ENCODE measurements at regions not wholly inside any gene's neighbourhood (a gene's known extent, or its start where the extent isn't known, plus 50 kb on each side); places are given as distances from the start of the nearest gene placed in this dataset.

GRCh38 chr4:147325571-147325981 lies 155.3 kb upstream of the EDNRA start:
- Histone ChIP-seq H3K9me3 (no peaks in the 10 kb centered on the region), H3K27me3 (no peaks in the 10 kb centered on the region), H3K27ac (peak overlapping the region in 3 of 10 donors; percentile 11 to 65 (median 55)), H3K36me3 (no peaks in the 10 kb centered on the region), H3K4me3 (no peak overlapping the region), H3K4me1 (peaks cover 0 to 28% (median 15%) of the 10 kb centered on the region in 9 donors)
- intact Hi-C loops (cut with DNase I), result loop anchor here in 2 of 10 donors (5.0 to 10.0 kb wide), 3 partner anchors 151 to 163 kb away; partner anchors contain the start of gene EDNRA (in 1 of the 2)
- no peak for TF ChIP-seq CTCF (IDR thresholded peaks at IDR 0.05)
- 76 to 81% methylated on average over 3 of the region's 3 CpGs for WGBS, 2 donors
- DNase-seq, result no peak
- ATAC-seq, result no peak

GRCh38 chr4:147326591-147326990 lies 154.3 kb upstream of the EDNRA start:
- no peaks in the 10 kb centered on the region for H3K9me3 ChIP-seq
- no peak overlapping the region for H3K4me3 ChIP-seq
- intact Hi-C loops (cut with DNase I), result loop anchor here in 2 of 10 donors (5.0 to 10.0 kb wide), 3 partner anchors 152 to 164 kb away; partner anchors contain the start of gene EDNRA (in 1 of the 2)
- no peaks in the 10 kb centered on the region for H3K27me3 ChIP-seq
- ATAC-seq (peak in 6 of 8 donors; percentile 39 to 82 (median 58)), DNase-seq (no peak)
- no peaks in the 10 kb centered on the region for H3K36me3 ChIP-seq
- no peak for TF ChIP-seq CTCF (IDR thresholded peaks at IDR 0.05)
- H3K4me1 ChIP-seq, result peaks cover 0 to 28% (median 15%) of the 10 kb centered on the region in 9 donors
- H3K27ac ChIP-seq, result peak overlapping the region in 6 of 10 donors; percentile 24 to 65 (median 55)

- H3K27ac ChIP-seq, result peak overlapping the region in 7 of 10 donors; percentile 9 to 65 (median 55)
- ATAC-seq, result peak; percentile 75 to 93 (median 86)
These were observed 153.6 kb upstream of the EDNRA start for GRCh38 chr4:147327322-147327721.

GRCh38 chr4:147328189-147328588 lies 152.7 kb upstream of the EDNRA start:
- Histone ChIP-seq H3K4me1 (peaks cover 0 to 28% (median 15%) of the 10 kb centered on the region in 9 donors), H3K27me3 (no peaks in the 10 kb centered on the region), H3K4me3 (no peak overlapping the region), H3K36me3 (no peaks in the 10 kb centered on the region), H3K27ac (peak overlapping the region in 6 of 10 donors; percentile 7 to 65 (median 55)), H3K9me3 (no peaks in the 10 kb centered on the region)
- ATAC-seq (no peak), DNase-seq (no peak)
- WGBS, 2 donors, result 83 to 92% methylated on average over 2 of the region's 2 CpGs
- no peak for TF ChIP-seq CTCF (IDR thresholded peaks at IDR 0.05)
- intact Hi-C loops (cut with DNase I), result loop anchor here in 2 of 10 donors (5.0 to 10.0 kb wide), 3 partner anchors 153 to 166 kb away; partner anchors contain the start of gene EDNRA (in 1 of the 2)

More at GRCh38 chr4:147327322-147327721, 153.6 kb upstream of the EDNRA start:
- no peaks in the 10 kb centered on the region for H3K9me3 ChIP-seq
- intact Hi-C loops (cut with DNase I), result loop anchor here in 2 of 10 donors (5.0 to 10.0 kb wide), 3 partner anchors 153 to 165 kb away; partner anchors contain the start of gene EDNRA (in 1 of the 2)
- H3K4me3 ChIP-seq, result no peak overlapping the region
- no peaks in the 10 kb centered on the region for H3K36me3 ChIP-seq
- no peaks in the 10 kb centered on the region for H3K27me3 ChIP-seq
- no peak for TF ChIP-seq CTCF (IDR thresholded peaks at IDR 0.05)
- 17 to 28% methylated on average over 2 of the region's 2 CpGs for WGBS, 2 donors
- H3K4me1 ChIP-seq, result peaks cover 0 to 28% (median 15%) of the 10 kb centered on the region in 9 donors
- peak in 1 of 2 donors; percentile 13 for DNase-seq

Data from heart right ventricle (tissue), 16 donors.